ENCODE measurements at regions not wholly inside any gene's neighbourhood (a gene's known extent, or its start where the extent isn't known, plus 50 kb on each side); places are given as distances from the start of the nearest gene placed in this dataset.

- Histone ChIP-seq H3K9me3 (ENCODE audit: control extremely low read depth in 1 of 5, control insufficient read depth in 4 of 5, insufficient read depth in 2 of 5, low read depth in 1 of 5, low read length in 4 of 5) (no peaks in the 10 kb centered on the region), H3K27me3 (replicated peaks in 2 of 5; ENCODE audit: control insufficient read depth in 4 of 5, insufficient read depth in 5 of 5, low read length in 4 of 5) (no peaks in the 10 kb centered on the region), H3K27ac (ENCODE audit: insufficient read depth in 1 of 2, low read depth in 1 of 2, low read length in 2 of 2, poor library complexity in 1 of 2, severe bottlenecking in 2 of 2) (no peak overlapping the region), H3K4me3 (ENCODE audit: control insufficient read depth in 1 of 7, extremely low read depth in 1 of 7, insufficient read depth in 4 of 7, low read depth in 2 of 7, low read length in 6 of 7) (no peak overlapping the region), H3K4me1 (ENCODE audit: control extremely low read depth in 1 of 4, control insufficient read depth in 4 of 4, insufficient read depth in 4 of 4, low read length in 3 of 4) (peaks cover 0 to 4% (median 0%) of the 10 kb centered on the region in 4 experiments), H3K36me3 (ENCODE audit: control insufficient read depth in 4 of 4, insufficient read depth in 4 of 4, low read length in 3 of 4) (no peaks in the 10 kb centered on the region)
- 100% methylated on average over 6 of the region's 11 CpGs for WGBS (ENCODE audit: insufficient coverage)
- ChIA-PET POLR2A (no interaction called here), CTCF (interaction anchor here (1.2 kb wide), 1 partner anchor 17 kb away, joined by 3 read pairs; no protein-coding TSS in a partner anchor)
- no peak for DNase-seq
These were observed 200.6 kb downstream of the BCAT1 start for GRCh38 chr12:24748326-24748725.

GRCh38 chr12:24746864-24747263 is 202.0 kb downstream of the BCAT1 start:
- H3K4me1 ChIP-seq (ENCODE audit: control extremely low read depth in 1 of 4, control insufficient read depth in 4 of 4, insufficient read depth in 4 of 4, low read length in 3 of 4): peaks cover 0 to 15% (median 11%) of the 10 kb centered on the region in 4 experiments
- ChIA-PET POLR2A (no interaction called here), CTCF (interaction anchor here (1.2 to 1.3 kb wide), 2 partner anchors 16 to 21 kb away, joined by 3 to 6 read pairs; no protein-coding TSS in a partner anchor)
- no peaks in the 10 kb centered on the region for H3K27me3 ChIP-seq (replicated peaks in 2 of 5; ENCODE audit: control insufficient read depth in 4 of 5, insufficient read depth in 5 of 5, low read length in 4 of 5)
- H3K27ac ChIP-seq (ENCODE audit: insufficient read depth in 1 of 2, low read depth in 1 of 2, low read length in 2 of 2, poor library complexity in 1 of 2, severe bottlenecking in 2 of 2): no peak overlapping the region
- H3K36me3 ChIP-seq (ENCODE audit: control insufficient read depth in 4 of 4, insufficient read depth in 4 of 4, low read length in 3 of 4): no peaks in the 10 kb centered on the region
- WGBS (ENCODE audit: insufficient coverage): no CpG with 5 or more reads among the region's 2 CpGs
- no peaks in the 10 kb centered on the region for H3K9me3 ChIP-seq (ENCODE audit: control extremely low read depth in 1 of 5, control insufficient read depth in 4 of 5, insufficient read depth in 2 of 5, low read depth in 1 of 5, low read length in 4 of 5)
- no peak for DNase-seq
- no peak overlapping the region for H3K4me3 ChIP-seq (ENCODE audit: control insufficient read depth in 1 of 7, extremely low read depth in 1 of 7, insufficient read depth in 4 of 7, low read depth in 2 of 7, low read length in 6 of 7)

GRCh38 chr12:24746006-24746671 is 202.8 kb downstream of the BCAT1 start:
- DNase-seq: no peak
- H3K36me3 ChIP-seq (ENCODE audit: control insufficient read depth in 4 of 4, insufficient read depth in 4 of 4, low read length in 3 of 4): no peaks in the 10 kb centered on the region
- no peaks in the 10 kb centered on the region for H3K27me3 ChIP-seq (replicated peaks in 2 of 5; ENCODE audit: control insufficient read depth in 4 of 5, insufficient read depth in 5 of 5, low read length in 4 of 5)
- ChIA-PET POLR2A (interaction anchor here (0.7 kb wide), 1 partner anchor 33 kb away, joined by 4 read pairs; no protein-coding TSS in a partner anchor), CTCF (interaction anchor here (1.3 kb wide), 1 partner anchor 22 kb away, joined by 6 read pairs; no protein-coding TSS in a partner anchor)
- no peaks in the 10 kb centered on the region for H3K9me3 ChIP-seq (ENCODE audit: control extremely low read depth in 1 of 5, control insufficient read depth in 4 of 5, insufficient read depth in 2 of 5, low read depth in 1 of 5, low read length in 4 of 5)
- WGBS (ENCODE audit: insufficient coverage): 100% methylated on average over 1 of the region's 4 CpGs
- no peak overlapping the region for H3K27ac ChIP-seq (ENCODE audit: insufficient read depth in 1 of 2, low read depth in 1 of 2, low read length in 2 of 2, poor library complexity in 1 of 2, severe bottlenecking in 2 of 2)
- H3K4me1 ChIP-seq (ENCODE audit: control extremely low read depth in 1 of 4, control insufficient read depth in 4 of 4, insufficient read depth in 4 of 4, low read length in 3 of 4): peaks cover 0 to 20% (median 12%) of the 10 kb centered on the region in 4 experiments
- no peak overlapping the region for H3K4me3 ChIP-seq (ENCODE audit: control insufficient read depth in 1 of 7, extremely low read depth in 1 of 7, insufficient read depth in 4 of 7, low read depth in 2 of 7, low read length in 6 of 7)

GRCh38 chr12:24743941-24744793 is 204.7 kb downstream of the BCAT1 start:
- no peaks in the 10 kb centered on the region for H3K27me3 ChIP-seq (replicated peaks in 2 of 5; ENCODE audit: control insufficient read depth in 4 of 5, insufficient read depth in 5 of 5, low read length in 4 of 5)
- 96% methylated on average over 5 of the region's 9 CpGs for WGBS (ENCODE audit: insufficient coverage)
- DNase-seq: peak; percentile 18 to 51 (median 30)
- no peak overlapping the region for H3K4me3 ChIP-seq (ENCODE audit: control insufficient read depth in 1 of 7, extremely low read depth in 1 of 7, insufficient read depth in 4 of 7, low read depth in 2 of 7, low read length in 6 of 7)
- H3K9me3 ChIP-seq (ENCODE audit: control extremely low read depth in 1 of 5, control insufficient read depth in 4 of 5, insufficient read depth in 2 of 5, low read depth in 1 of 5, low read length in 4 of 5): peaks cover 0 to 4% (median 0%) of the 10 kb centered on the region in 5 experiments
- no peak overlapping the region for H3K27ac ChIP-seq (ENCODE audit: insufficient read depth in 1 of 2, low read depth in 1 of 2, low read length in 2 of 2, poor library complexity in 1 of 2, severe bottlenecking in 2 of 2)
- no peaks in the 10 kb centered on the region for H3K36me3 ChIP-seq (ENCODE audit: control insufficient read depth in 4 of 4, insufficient read depth in 4 of 4, low read length in 3 of 4)
- POLR2A ChIA-PET: no interaction called here
- peaks cover 0 to 29% (median 14%) of the 10 kb centered on the region in 4 experiments for H3K4me1 ChIP-seq (ENCODE audit: control extremely low read depth in 1 of 4, control insufficient read depth in 4 of 4, insufficient read depth in 4 of 4, low read length in 3 of 4)
- CTCF ChIA-PET: interaction anchor here (0.5 kb wide), 1 partner anchor 9 kb away, joined by 3 read pairs; no protein-coding TSS in a partner anchor

GRCh38 chr12:24742378-24742777 is 206.5 kb downstream of the BCAT1 start:
- peak; percentile 21 to 79 (median 72) for DNase-seq
- peaks cover 0 to 29% (median 17%) of the 10 kb centered on the region in 4 experiments for H3K4me1 ChIP-seq (ENCODE audit: control extremely low read depth in 1 of 4, control insufficient read depth in 4 of 4, insufficient read depth in 4 of 4, low read length in 3 of 4)

GRCh38 chr12:24741216-24741615 is 207.7 kb downstream of the BCAT1 start:
- peaks cover 0 to 4% (median 0%) of the 10 kb centered on the region in 5 experiments for H3K9me3 ChIP-seq (ENCODE audit: control extremely low read depth in 1 of 5, control insufficient read depth in 4 of 5, insufficient read depth in 2 of 5, low read depth in 1 of 5, low read length in 4 of 5)
- POLR2A ChIA-PET: no interaction called here
- WGBS (ENCODE audit: insufficient coverage): 96% methylated on average over 8 of the region's 9 CpGs
- no peaks in the 10 kb centered on the region for H3K27me3 ChIP-seq (replicated peaks in 2 of 5; ENCODE audit: control insufficient read depth in 4 of 5, insufficient read depth in 5 of 5, low read length in 4 of 5)
- CTCF ChIA-PET: no interaction called here
- no peak overlapping the region for H3K27ac ChIP-seq (ENCODE audit: insufficient read depth in 1 of 2, low read depth in 1 of 2, low read length in 2 of 2, poor library complexity in 1 of 2, severe bottlenecking in 2 of 2)
- H3K36me3 ChIP-seq (ENCODE audit: control insufficient read depth in 4 of 4, insufficient read depth in 4 of 4, low read length in 3 of 4): no peaks in the 10 kb centered on the region
- DNase-seq: no peak
- no peak overlapping the region for H3K4me3 ChIP-seq (ENCODE audit: control insufficient read depth in 1 of 7, extremely low read depth in 1 of 7, insufficient read depth in 4 of 7, low read depth in 2 of 7, low read length in 6 of 7)
- H3K4me1 ChIP-seq (ENCODE audit: control extremely low read depth in 1 of 4, control insufficient read depth in 4 of 4, insufficient read depth in 4 of 4, low read length in 3 of 4): peaks cover 0 to 29% (median 17%) of the 10 kb centered on the region in 4 experiments

More at GRCh38 chr12:24742378-24742777, 206.5 kb downstream of the BCAT1 start:
- ChIA-PET CTCF (interaction anchor here (0.6 kb wide), 1 partner anchor 11 kb away, joined by 3 read pairs; no protein-coding TSS in a partner anchor), POLR2A (no interaction called here)
- Histone ChIP-seq H3K9me3 (ENCODE audit: control extremely low read depth in 1 of 5, control insufficient read depth in 4 of 5, insufficient read depth in 2 of 5, low read depth in 1 of 5, low read length in 4 of 5) (peaks cover 0 to 4% (median 0%) of the 10 kb centered on the region in 5 experiments), H3K4me3 (ENCODE audit: control insufficient read depth in 1 of 7, extremely low read depth in 1 of 7, insufficient read depth in 4 of 7, low read depth in 2 of 7, low read length in 6 of 7) (peak overlapping the region in 1 of 7 experiments; percentile 16), H3K36me3 (ENCODE audit: control insufficient read depth in 4 of 4, insufficient read depth in 4 of 4, low read length in 3 of 4) (no peaks in the 10 kb centered on the region), H3K27me3 (replicated peaks in 2 of 5; ENCODE audit: control insufficient read depth in 4 of 5, insufficient read depth in 5 of 5, low read length in 4 of 5) (no peaks in the 10 kb centered on the region), H3K27ac (ENCODE audit: insufficient read depth in 1 of 2, low read depth in 1 of 2, low read length in 2 of 2, poor library complexity in 1 of 2, severe bottlenecking in 2 of 2) (no peak overlapping the region)
- WGBS (ENCODE audit: insufficient coverage): 77% methylated on average over 2 of the region's 5 CpGs
